ENCODE measurements at regions not wholly inside any gene's neighbourhood (a gene's known extent, or its start where the extent isn't known, plus 50 kb on each side); places are given as distances from the start of the nearest gene placed in this dataset.

DNA sequence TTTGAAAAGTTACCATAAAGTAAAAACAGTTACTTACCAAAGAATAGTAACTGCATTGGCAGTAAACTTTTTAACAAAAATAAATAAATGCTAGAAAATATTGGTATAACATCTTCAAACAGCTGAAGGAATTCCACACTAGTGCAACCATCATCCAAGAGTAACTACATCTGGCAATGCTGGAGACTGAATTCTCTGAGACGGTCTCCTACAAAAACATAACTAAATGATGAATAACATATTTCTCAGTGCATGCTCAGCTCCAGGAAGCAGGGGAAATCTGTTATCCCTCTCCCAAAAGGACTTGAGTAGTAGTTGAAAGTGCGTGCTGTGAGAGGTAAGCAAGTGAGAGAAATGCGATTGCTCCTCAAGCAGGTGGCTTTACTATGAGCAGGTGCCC is 526.8 kb upstream of the CCDC54 start:
- TF ChIP-seq, protein P1, sequence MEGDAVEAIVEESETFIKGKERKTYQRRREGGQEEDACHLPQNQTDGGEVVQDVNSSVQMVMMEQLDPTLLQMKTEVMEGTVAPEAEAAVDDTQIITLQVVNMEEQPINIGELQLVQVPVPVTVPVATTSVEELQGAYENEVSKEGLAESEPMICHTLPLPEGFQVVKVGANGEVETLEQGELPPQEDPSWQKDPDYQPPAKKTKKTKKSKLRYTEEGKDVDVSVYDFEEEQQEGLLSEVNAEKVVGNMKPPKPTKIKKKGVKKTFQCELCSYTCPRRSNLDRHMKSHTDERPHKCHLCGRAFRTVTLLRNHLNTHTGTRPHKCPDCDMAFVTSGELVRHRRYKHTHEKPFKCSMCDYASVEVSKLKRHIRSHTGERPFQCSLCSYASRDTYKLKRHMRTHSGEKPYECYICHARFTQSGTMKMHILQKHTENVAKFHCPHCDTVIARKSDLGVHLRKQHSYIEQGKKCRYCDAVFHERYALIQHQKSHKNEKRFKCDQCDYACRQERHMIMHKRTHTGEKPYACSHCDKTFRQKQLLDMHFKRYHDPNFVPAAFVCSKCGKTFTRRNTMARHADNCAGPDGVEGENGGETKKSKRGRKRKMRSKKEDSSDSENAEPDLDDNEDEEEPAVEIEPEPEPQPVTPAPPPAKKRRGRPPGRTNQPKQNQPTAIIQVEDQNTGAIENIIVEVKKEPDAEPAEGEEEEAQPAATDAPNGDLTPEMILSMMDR (IDR thresholded peaks at IDR 0.05), result no peak
- no peak for TF ChIP-seq POLR2A (IDR thresholded peaks at IDR 0.05)

Measured in Peyer's patch (tissue), 4 donors.